ENCODE measurements at regions not wholly inside any gene's neighbourhood (a gene's known extent, or its start where the extent isn't known, plus 50 kb on each side); places are given as distances from the start of the nearest gene placed in this dataset.
A peak's percentile ranks its signal among the peaks of the same experiment; 100 is the strongest.

DNA sequence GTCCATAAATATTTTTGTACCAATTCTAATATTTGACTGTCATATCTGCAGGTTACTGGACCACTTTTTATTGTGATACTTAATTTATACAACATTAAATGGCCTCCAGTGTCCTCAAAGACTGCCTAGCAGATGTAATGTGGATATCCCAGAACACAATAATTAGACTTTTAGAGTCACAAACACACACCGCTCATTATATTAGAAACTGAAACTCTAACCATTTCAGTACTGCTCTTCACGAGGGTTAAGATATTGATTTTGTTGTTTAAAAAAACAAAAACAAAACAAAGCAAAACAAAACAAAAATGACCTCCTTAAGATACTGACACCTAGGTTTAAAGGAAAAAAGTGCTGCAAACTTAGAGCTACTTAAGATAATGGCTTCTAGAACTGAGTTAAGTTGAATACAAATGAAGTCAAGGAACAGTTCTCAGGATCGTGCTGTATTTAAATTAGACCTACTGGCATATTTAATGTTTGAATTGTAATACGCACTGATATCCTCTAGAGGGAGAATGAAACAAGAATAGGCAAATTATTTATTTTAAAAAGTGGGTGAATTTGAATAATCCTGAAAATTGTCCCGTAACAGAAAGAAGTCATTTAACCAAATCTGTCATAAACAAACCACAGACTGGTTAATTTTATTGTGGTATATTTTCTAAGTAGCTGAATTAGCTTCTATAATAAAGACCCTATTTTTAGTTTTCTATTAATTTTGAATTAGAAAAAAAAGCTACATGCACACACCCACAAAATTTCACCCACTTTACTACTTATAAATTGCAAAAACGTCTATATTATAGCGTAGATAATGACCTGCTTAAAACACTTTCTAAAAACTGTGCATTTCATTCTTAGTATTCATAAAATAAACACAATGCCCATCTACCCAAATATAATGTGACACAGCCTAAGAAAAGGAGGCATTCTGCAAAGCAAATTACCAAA is 395.2 kb upstream of the DCN start:
- Mint-ChIP-seq H3K36me3 (no peaks in the 10 kb centered on the region), H3K27me3 (peaks cover 6 to 22% (median 9%) of the 10 kb centered on the region in 3 donors), H3K9me3 (no peaks in the 10 kb centered on the region), H3K4me1 (peaks cover 0 to 4% (median 4%) of the 10 kb centered on the region in 3 donors), H3K4me3 (peak overlapping the region in 6 of 8 donors; percentile 32 to 73 (median 60)), H3K27ac (peak overlapping the region in 2 of 6 donors; percentile 32 to 78)
- DNase-seq (peak; percentile 17), ATAC-seq (ENCODE audit: low read depth in 2 of 2) (peak; percentile 30 to 36)

DNA sequence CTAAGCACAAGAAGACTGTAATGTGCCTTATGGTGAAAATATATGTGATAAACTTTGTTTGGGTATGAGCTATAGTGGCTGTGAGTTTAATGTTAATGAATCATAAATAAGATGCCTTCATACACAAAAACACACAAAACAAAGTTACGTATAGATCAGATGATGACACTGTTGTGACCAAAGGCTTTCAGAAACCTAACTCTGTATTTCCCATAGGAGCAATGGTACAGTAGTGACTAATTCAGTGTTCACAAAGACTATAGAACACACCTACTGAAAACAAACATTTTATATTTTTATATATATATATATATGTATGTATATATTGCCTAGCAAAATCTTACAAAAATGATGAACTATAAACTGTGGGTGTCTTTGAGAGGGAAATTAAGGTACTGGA is 393.8 kb upstream of the DCN start:
- Mint-ChIP-seq H3K9me3 (no peaks in the 10 kb centered on the region), H3K4me1 (peaks cover 0 to 4% (median 4%) of the 10 kb centered on the region in 3 donors), H3K36me3 (no peaks in the 10 kb centered on the region), H3K4me3 (no peak overlapping the region), H3K27me3 (peaks cover 9 to 29% (median 15%) of the 10 kb centered on the region in 3 donors), H3K27ac (no peak overlapping the region)
- no peak for DNase-seq
- no peak for ATAC-seq (ENCODE audit: low read depth in 2 of 2)

DNA sequence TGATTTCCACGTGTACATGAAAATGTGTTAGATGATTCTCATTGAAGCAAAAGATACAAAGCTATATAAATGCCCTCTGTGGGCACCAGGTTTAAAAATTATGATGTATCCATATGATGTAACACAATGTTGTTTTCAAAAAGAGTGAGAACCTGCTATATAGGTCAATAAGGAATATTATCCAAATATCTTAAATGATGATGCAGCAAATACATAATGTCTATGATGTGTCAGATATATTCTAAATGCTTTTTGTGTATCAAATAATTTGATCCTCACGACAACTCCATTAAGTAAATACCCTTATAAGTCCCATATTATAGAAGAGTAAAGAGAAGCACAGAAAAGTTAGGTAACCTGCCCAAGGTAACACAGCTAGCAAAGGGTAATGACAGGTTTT is 393.0 kb upstream of the DCN start:
- Mint-ChIP-seq H3K4me3 (no peak overlapping the region), H3K36me3 (no peaks in the 10 kb centered on the region), H3K4me1 (peaks cover 0 to 4% (median 4%) of the 10 kb centered on the region in 3 donors), H3K9me3 (no peaks in the 10 kb centered on the region), H3K27ac (no peak overlapping the region), H3K27me3 (peaks cover 9 to 29% (median 15%) of the 10 kb centered on the region in 3 donors)
- no peak for ATAC-seq (ENCODE audit: low read depth in 2 of 2)
- no peak for DNase-seq

DNA sequence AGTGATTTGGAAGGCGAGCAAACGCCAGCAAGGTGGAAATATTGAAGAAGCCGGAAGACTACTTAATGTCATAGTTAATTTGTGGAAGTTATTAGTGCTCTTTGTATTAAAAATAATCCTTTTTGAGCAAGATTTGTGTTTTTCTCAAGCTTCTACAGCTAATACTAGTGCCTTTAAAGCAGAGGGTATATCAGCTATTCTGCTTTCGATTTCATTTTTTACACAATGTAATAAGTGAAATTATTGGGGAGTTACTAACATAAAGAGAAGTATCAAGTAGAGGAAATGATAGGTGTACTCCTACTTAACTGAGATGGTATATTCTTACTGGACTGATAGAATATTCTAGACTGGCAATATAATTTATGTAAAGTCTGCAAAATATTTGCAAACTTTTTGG is 392.4 kb upstream of the DCN start:
- DNase-seq: no peak
- H3K4me1 Mint-ChIP-seq: peaks cover 0 to 4% (median 4%) of the 10 kb centered on the region in 3 donors
- no peak for ATAC-seq (ENCODE audit: low read depth in 2 of 2)
- H3K9me3 Mint-ChIP-seq: no peaks in the 10 kb centered on the region
- H3K27ac Mint-ChIP-seq: no peak overlapping the region
- no peak overlapping the region for H3K4me3 Mint-ChIP-seq
- H3K27me3 Mint-ChIP-seq: peaks cover 9 to 29% (median 15%) of the 10 kb centered on the region in 3 donors
- H3K36me3 Mint-ChIP-seq: no peaks in the 10 kb centered on the region

DNA sequence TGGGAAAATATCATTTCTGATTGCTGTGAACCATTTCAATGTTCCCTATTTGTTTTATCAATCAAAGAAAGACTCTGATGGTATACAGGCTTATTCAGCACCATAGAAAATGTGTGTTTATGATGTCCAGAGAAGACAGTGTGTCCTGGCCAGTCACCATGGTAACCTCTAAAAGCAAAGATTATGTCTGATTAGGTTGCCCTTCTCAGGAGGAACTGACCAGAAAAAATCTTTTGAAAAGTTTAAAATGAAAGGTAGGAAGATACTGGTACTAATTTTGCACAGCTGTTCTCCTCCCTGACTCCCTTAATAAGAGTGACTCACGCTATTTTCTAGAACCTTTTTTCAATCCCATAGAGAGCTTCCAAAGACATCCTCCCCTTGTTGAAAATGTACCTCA is 391.8 kb upstream of the DCN start:
- H3K4me1 Mint-ChIP-seq: peaks cover 0 to 4% (median 4%) of the 10 kb centered on the region in 3 donors
- H3K4me3 Mint-ChIP-seq: no peak overlapping the region
- peaks cover 9 to 29% (median 16%) of the 10 kb centered on the region in 3 donors for H3K27me3 Mint-ChIP-seq
- no peaks in the 10 kb centered on the region for H3K36me3 Mint-ChIP-seq
- no peaks in the 10 kb centered on the region for H3K9me3 Mint-ChIP-seq
- DNase-seq (no peak), ATAC-seq (ENCODE audit: low read depth in 2 of 2) (no peak)
- H3K27ac Mint-ChIP-seq: no peak overlapping the region

DNA sequence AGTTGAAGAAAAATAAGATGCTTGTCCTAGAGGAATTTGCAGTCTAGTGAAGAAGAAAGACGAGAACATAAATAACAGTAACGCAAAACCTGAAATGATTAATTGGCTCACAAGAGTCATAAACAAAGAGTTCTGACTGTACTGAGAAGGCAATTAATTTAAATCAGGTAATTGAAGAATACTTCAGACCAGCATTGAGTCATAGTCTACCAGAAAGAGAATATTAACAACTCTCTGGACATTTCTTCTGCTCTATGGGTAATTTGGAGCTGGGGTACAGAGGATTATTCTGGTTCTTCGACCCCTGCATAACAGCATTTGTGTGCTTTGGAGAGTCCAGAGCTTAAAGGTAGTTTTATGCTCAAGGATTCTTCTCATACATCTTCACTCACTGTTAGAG is 390.3 kb upstream of the DCN start:
- Mint-ChIP-seq H3K4me1 (peaks cover 0 to 3% (median 2%) of the 10 kb centered on the region in 3 donors), H3K27me3 (peaks cover 8 to 29% (median 20%) of the 10 kb centered on the region in 3 donors), H3K4me3 (no peak overlapping the region), H3K27ac (no peak overlapping the region), H3K9me3 (no peaks in the 10 kb centered on the region), H3K36me3 (no peaks in the 10 kb centered on the region)
- ATAC-seq (ENCODE audit: low read depth in 2 of 2) (no peak), DNase-seq (no peak)

DNA sequence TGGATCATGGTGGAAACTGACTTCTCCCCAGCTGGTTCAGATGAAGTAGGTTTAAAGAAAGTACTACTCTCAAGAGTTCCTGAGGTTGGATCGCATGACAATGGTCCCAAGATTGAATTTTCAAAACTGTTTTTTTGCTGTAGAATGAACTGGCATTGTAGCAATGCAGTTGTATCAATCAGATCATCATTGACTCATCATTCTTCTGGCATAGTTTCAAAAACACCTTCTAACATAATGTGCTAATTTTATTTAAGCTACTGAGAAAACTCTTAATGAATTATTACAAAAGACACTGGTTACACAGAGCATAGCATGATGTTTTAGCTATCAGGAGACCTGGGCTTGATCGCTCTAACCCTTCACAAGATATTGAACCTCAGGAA is 384.5 kb upstream of the DCN start:
- ATAC-seq (ENCODE audit: low read depth in 2 of 2): no peak
- no peak overlapping the region for H3K27ac Mint-ChIP-seq

DNA sequence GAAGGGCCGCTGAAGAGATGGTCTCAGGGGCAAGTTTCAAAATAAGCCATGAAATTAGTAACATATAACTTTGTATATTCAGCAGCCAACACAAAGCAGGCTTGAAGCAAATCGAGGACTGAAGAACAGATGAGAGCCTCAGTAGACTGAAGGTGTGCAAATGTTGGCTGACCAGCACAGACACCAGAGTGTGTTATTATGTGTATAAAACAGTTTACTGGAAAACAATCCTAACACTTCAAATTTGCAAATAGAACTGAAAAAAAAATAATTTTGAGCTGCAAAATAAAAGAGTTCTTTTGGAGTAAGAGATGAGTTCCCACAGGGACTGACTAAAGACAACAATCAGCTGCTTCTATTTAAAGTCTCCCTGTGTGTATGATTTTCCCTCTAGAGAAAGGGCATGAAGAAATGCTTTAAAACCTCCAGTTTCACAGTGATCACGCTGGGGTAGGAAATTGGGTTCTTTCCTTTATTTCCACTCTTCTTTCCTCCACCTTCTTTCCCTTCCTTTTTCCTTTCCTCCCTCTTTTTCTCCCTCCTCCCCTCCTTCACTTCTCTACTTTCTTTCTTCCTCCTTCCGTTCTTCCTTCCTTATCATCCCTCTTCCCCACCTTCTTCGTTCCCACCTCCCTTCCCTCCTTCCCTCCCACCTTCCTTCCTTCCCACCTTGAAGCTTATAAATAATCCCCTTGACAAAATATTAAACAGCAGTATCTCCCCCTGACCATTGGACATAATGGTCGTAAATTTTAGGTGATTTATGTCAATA is 383.9 kb upstream of the DCN start:
- Mint-ChIP-seq H3K27me3 (peaks cover 0 to 12% (median 8%) of the 10 kb centered on the region in 3 donors), H3K27ac (no peak overlapping the region), H3K9me3 (no peaks in the 10 kb centered on the region), H3K4me1 (peaks cover 9 to 13% (median 12%) of the 10 kb centered on the region in 3 donors), H3K36me3 (no peaks in the 10 kb centered on the region), H3K4me3 (no peak overlapping the region)
- ATAC-seq (ENCODE audit: low read depth in 2 of 2): no peak
- no peak for DNase-seq

More for the DNA sequence above, 384.5 kb upstream of the DCN start:
- DNase-seq: no peak
- Mint-ChIP-seq H3K9me3 (no peaks in the 10 kb centered on the region), H3K4me3 (no peak overlapping the region), H3K27me3 (peaks cover 0 to 14% (median 11%) of the 10 kb centered on the region in 3 donors), H3K36me3 (no peaks in the 10 kb centered on the region), H3K4me1 (peaks cover 7 to 11% (median 9%) of the 10 kb centered on the region in 3 donors)

DNA sequence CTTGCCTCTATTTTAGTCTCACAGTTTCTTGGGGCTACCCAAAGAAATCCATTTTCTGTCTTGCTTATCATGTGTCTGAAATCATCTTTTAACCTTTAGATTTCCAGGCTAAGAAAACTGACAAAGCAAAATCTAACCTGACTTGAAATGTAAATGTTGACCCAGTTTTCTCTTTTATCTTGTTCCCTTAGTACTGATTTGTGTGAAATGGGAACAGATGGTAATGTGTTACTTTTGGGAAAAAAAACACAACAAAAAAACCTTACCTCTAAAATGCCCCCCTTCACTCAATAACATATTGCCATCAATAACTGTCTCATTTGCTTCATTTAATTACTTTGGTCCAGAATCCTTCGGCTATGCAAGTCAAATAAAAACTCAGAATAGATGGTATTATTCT is 383.2 kb upstream of the DCN start:
- no peak overlapping the region for H3K27ac Mint-ChIP-seq
- no peaks in the 10 kb centered on the region for H3K9me3 Mint-ChIP-seq
- peaks cover 9 to 13% (median 12%) of the 10 kb centered on the region in 3 donors for H3K4me1 Mint-ChIP-seq
- no peaks in the 10 kb centered on the region for H3K36me3 Mint-ChIP-seq
- ATAC-seq (ENCODE audit: low read depth in 2 of 2) (no peak), DNase-seq (no peak)
- H3K27me3 Mint-ChIP-seq: peaks cover 0 to 12% (median 8%) of the 10 kb centered on the region in 3 donors
- no peak overlapping the region for H3K4me3 Mint-ChIP-seq

DNA sequence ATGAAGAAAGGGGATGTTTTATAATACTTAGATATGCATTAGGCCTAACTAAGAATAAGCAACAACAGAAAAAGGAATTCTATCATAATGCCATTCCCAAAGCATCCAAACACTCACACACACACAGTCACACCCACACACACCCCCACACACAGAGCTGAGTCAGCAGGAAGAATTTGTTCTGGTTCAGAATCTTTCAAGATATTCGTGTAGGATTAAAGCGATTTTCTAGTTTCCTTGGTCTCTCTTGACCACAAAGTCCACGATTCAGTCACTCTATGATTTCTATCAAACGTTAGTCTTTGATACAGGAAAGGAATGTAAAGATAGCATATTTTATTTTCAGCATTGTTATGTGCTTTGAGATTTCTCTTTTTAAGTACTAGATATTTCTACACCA is 382.6 kb upstream of the DCN start:
- H3K27ac Mint-ChIP-seq: no peak overlapping the region
- H3K9me3 Mint-ChIP-seq: no peaks in the 10 kb centered on the region
- H3K36me3 Mint-ChIP-seq: no peaks in the 10 kb centered on the region
- peaks cover 0 to 14% (median 8%) of the 10 kb centered on the region in 3 donors for H3K27me3 Mint-ChIP-seq
- ATAC-seq (ENCODE audit: low read depth in 2 of 2): no peak
- no peak for DNase-seq
- H3K4me3 Mint-ChIP-seq: no peak overlapping the region
- H3K4me1 Mint-ChIP-seq: peaks cover 9 to 13% (median 12%) of the 10 kb centered on the region in 3 donors

DNA sequence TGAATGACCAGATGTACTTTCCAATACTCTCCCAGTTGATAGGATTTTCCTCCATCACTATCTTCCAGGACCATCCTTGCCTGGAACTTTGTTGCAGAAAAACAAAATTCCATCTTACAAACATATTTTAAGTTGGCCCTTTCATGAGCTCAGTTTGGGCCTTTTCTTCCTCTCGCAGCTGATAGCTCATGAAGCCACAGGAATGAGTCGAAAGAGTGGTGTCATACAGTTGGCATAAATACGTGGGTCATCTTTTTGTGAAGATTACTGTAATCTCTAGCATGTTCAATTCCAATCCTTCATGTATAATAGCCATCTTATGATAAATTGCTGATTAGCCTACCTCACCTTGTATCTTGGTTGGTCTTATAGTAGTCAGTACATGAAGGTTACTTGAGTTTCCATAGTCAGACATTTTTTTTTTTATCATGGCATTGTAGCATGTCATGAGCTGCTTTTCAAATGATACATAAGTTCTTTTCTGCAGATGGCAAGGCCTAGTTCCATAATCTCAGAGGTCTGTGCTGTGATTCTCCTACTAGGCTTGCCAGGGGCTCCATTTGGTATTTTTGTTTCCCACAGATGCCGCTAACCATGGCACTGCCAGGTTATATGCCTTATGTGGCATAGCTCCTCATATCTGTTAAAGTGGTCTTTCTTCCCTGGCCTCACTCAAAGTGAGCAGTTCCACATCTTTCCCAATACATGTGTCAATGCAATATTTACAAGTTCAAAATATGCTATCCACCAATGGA is 380.6 kb upstream of the DCN start:
- no peak overlapping the region for H3K4me3 Mint-ChIP-seq

DNA sequence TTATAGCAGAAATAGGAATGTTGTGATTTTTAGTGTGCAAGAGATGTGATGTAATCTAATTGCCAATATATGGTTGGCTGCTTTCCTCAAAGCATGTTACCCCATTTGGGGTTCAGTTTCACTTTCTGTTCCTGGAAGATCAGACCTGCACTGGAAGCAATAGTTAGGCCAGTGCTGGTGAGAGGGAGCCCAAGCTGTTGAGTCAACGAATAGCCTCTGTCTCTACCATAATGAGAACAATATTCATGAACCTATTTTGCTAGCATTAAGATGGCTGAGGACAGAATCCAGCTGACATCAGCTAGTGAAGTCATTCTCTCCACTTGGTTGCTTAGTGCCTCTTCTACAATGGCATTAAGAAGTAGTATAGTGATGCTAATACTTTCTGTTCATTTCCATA is 379.9 kb upstream of the DCN start:
- DNase-seq (peak; percentile 18), ATAC-seq (ENCODE audit: low read depth in 2 of 2) (peak; percentile 76 to 86)
- H3K4me3 Mint-ChIP-seq: no peak overlapping the region
- no peak overlapping the region for H3K27ac Mint-ChIP-seq
- peaks cover 4 to 14% (median 8%) of the 10 kb centered on the region in 7 donors for H3K9me3 Mint-ChIP-seq
- peaks cover 0 to 36% (median 26%) of the 10 kb centered on the region in 3 donors for H3K27me3 Mint-ChIP-seq
- peaks cover 6 to 17% of the 10 kb centered on the region in 2 donors for H3K36me3 Mint-ChIP-seq
- H3K4me1 Mint-ChIP-seq: peaks cover 9 to 13% (median 12%) of the 10 kb centered on the region in 3 donors

More for the DNA sequence above, 380.6 kb upstream of the DCN start:
- Mint-ChIP-seq H3K27me3 (peaks cover 0 to 28% (median 19%) of the 10 kb centered on the region in 3 donors), H3K27ac (no peak overlapping the region), H3K9me3 (peaks cover 4 to 14% (median 8%) of the 10 kb centered on the region in 7 donors), H3K4me1 (peaks cover 9 to 13% (median 12%) of the 10 kb centered on the region in 3 donors), H3K36me3 (peaks cover 6 to 11% of the 10 kb centered on the region in 2 donors)
- ATAC-seq (ENCODE audit: low read depth in 2 of 2) (no peak), DNase-seq (no peak)

DNA sequence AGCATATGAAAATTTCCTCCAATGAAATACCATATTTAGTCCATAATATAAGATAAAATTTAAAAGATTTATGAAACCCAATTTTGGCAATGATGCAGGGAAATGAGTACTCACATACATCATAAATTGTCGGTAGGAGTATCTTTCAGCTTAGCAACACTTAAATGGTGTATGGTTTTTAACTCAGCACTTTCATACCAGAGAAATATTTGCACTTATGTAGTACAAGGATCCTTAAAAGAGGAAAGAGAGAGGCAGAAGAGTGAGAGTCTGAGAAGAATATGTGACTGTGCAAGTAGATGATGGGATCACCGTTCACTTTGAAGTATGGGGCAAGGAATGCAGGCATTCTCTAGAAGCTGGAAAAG is 379.3 kb upstream of the DCN start:
- Mint-ChIP-seq H3K4me3 (no peak overlapping the region), H3K27ac (peak overlapping the region in 1 of 6 donors; percentile 0)

More for the DNA sequence above, 379.3 kb upstream of the DCN start:
- peaks cover 6 to 17% of the 10 kb centered on the region in 2 donors for H3K36me3 Mint-ChIP-seq
- DNase-seq: no peak
- H3K4me1 Mint-ChIP-seq: peaks cover 9 to 13% (median 12%) of the 10 kb centered on the region in 3 donors
- H3K27me3 Mint-ChIP-seq: peaks cover 0 to 38% (median 26%) of the 10 kb centered on the region in 3 donors
- peaks cover 4 to 14% (median 8%) of the 10 kb centered on the region in 7 donors for H3K9me3 Mint-ChIP-seq
- no peak for ATAC-seq (ENCODE audit: low read depth in 2 of 2)
